ENCODE measurements at regions not wholly inside any gene's neighbourhood (a gene's known extent, or its start where the extent isn't known, plus 50 kb on each side); places are given as distances from the start of the nearest gene placed in this dataset.

DNA sequence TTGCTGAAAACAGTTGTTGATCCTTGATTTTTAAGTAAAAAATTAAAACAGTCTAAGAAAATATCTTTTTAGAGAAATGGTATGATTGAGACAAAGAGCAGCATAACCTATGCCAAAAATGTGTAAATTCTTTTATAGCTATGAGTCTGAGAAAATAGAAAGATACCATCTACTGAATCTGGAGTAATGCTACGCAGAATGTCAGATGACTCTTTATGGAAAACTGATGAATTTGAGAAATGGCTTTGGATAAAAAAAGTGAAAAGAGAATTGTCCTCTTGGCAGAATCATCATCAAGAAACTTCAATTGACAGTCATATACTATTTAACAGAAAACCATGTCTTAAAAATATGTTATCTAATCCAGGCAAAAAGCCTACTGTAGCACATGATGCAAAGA is 183.1 kb downstream of the FAT4 start:
- in situ Hi-C loops (cut with HindIII; ENCODE audit: low pct_unique_long_range_greater_than_20kb, low sequenced_read_pairs) = no loop called here
- DNase-seq (ENCODE audit: low read depth in 1 of 2, low spot score in 1 of 2) = no peak
- TF ChIP-seq JUND (IDR thresholded peaks at IDR 0.05; ENCODE audit: low read depth) = no peak

- in situ Hi-C loops (cut with HindIII; ENCODE audit: low pct_unique_long_range_greater_than_20kb, low sequenced_read_pairs) = no loop called here
- no peak for DNase-seq (ENCODE audit: low read depth in 1 of 2, low spot score in 1 of 2)
- TF ChIP-seq JUND (IDR thresholded peaks at IDR 0.05; ENCODE audit: low read depth) = no peak
Observed at GRCh38 chr4:125498981-125499380, 184.2 kb downstream of the FAT4 start.

- no peak for DNase-seq (ENCODE audit: low read depth in 1 of 2, low spot score in 1 of 2)
- in situ Hi-C loops (cut with HindIII; ENCODE audit: low pct_unique_long_range_greater_than_20kb, low sequenced_read_pairs) = no loop called here
- TF ChIP-seq JUND (IDR thresholded peaks at IDR 0.05; ENCODE audit: low read depth) = no peak
Observed at GRCh38 chr4:125501090-125501489, 186.3 kb downstream of the FAT4 start.

- DNase-seq (ENCODE audit: low read depth in 1 of 2, low spot score in 1 of 2) = no peak
- in situ Hi-C loops (cut with HindIII; ENCODE audit: low pct_unique_long_range_greater_than_20kb, low sequenced_read_pairs) = no loop called here
- TF ChIP-seq JUND (IDR thresholded peaks at IDR 0.05; ENCODE audit: low read depth) = no peak
Observed at GRCh38 chr4:125501568-125501967, 186.8 kb downstream of the FAT4 start.

DNA sequence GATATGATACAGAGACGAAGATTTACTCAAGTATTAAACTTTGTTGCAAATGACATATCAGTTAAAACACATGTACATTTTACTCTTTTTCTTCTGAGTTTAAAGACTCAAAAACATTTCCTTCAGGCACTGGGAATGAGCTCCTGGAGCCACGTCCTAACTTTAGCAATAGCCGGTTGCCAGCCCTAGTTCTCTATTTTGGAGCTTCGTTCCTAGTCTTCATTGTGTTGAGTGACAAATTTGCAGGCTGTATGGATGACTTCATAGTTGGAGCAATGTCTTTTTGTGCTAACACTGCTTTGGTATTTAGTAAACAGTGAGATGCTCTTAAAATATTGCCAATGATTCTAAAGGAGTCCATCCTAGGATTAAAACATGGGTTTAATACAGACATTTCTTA is 190.9 kb downstream of the FAT4 start:
- DNase-seq (ENCODE audit: low read depth in 1 of 2, low spot score in 1 of 2) = no peak
- in situ Hi-C loops (cut with HindIII; ENCODE audit: low pct_unique_long_range_greater_than_20kb, low sequenced_read_pairs) = no loop called here
- TF ChIP-seq JUND (IDR thresholded peaks at IDR 0.05; ENCODE audit: low read depth) = no peak

GRCh38 chr4:125507141-125507540 is 192.4 kb downstream of the FAT4 start:
- no peak for TF ChIP-seq JUND (IDR thresholded peaks at IDR 0.05; ENCODE audit: low read depth)

DNA sequence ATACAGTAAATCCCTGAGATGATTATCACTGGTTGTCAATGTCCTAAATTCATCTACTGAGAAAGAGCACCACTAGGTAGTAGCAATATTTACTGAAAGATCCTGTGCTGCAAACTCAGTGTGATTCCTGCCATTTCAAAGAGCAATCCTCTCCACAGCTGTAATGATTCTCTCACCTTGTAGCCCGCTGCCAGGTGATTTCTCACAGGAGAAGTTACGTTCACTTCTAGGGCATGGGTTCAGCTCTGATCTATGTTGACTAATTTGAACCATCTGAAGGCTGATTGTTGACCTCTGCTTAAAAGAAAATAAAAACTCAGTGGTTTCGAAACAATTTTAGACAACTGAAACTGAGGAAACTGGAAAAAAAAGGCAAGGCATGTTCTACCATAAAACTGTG is 197.0 kb downstream of the FAT4 start:
- DNase-seq (ENCODE audit: low read depth in 1 of 2, low spot score in 1 of 2) = no peak
- TF ChIP-seq JUND (IDR thresholded peaks at IDR 0.05; ENCODE audit: low read depth) = no peak
- in situ Hi-C loops (cut with HindIII; ENCODE audit: low pct_unique_long_range_greater_than_20kb, low sequenced_read_pairs) = no loop called here

More at GRCh38 chr4:125507141-125507540, 192.4 kb downstream of the FAT4 start:
- in situ Hi-C loops (cut with HindIII; ENCODE audit: low pct_unique_long_range_greater_than_20kb, low sequenced_read_pairs) = no loop called here
- DNase-seq (ENCODE audit: low read depth in 1 of 2, low spot score in 1 of 2) = no peak

GRCh38 chr4:125515016-125515415 is 200.3 kb downstream of the FAT4 start:
- no peak for DNase-seq (ENCODE audit: low read depth in 1 of 2, low spot score in 1 of 2)
- TF ChIP-seq JUND (IDR thresholded peaks at IDR 0.05; ENCODE audit: low read depth) = no peak
- in situ Hi-C loops (cut with HindIII; ENCODE audit: low pct_unique_long_range_greater_than_20kb, low sequenced_read_pairs) = no loop called here

DNA sequence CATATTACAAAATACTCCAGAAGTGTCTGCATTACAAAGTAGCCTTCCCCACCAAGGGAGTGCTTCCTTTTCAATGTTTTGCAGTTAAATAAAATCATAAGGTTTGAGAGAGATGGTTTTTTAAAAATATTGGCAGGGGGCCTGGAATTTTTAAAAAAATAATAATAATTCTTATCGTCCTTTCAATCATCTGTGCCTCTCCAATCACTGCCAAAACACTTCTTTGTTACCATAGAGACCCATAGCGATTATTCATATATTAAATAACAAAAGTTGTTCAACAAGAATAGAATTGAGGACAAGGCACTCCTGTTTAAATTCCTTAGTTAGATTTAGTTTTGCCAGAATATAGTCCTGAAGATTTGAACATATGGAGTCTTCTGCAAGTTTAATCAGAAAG is 203.1 kb downstream of the FAT4 start:
- no peak for TF ChIP-seq JUND (IDR thresholded peaks at IDR 0.05; ENCODE audit: low read depth)
- no peak for DNase-seq (ENCODE audit: low read depth in 1 of 2, low spot score in 1 of 2)
- in situ Hi-C loops (cut with HindIII; ENCODE audit: low pct_unique_long_range_greater_than_20kb, low sequenced_read_pairs) = no loop called here

DNA sequence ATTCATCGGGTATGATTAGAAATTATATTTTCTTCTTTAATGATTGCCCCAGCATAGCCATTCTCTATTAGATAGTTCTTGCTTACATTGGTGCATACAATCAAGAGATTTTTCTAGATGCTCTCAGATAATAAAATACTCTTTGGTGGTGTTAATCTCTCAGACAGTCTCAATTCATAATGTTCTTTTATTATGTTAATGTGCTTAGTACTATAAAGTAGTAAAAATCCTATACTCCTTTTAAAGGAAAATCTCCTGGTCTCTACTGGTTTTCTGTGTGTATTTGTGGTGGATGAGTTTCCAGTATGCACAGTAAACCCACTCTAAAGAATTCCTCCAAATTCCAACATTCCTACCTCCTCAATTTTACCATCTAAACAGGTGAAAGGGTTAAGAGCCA is 203.5 kb downstream of the FAT4 start:
- DNase-seq (ENCODE audit: low read depth in 1 of 2, low spot score in 1 of 2) = no peak
- TF ChIP-seq JUND (IDR thresholded peaks at IDR 0.05; ENCODE audit: low read depth) = no peak
- in situ Hi-C loops (cut with HindIII; ENCODE audit: low pct_unique_long_range_greater_than_20kb, low sequenced_read_pairs) = no loop called here

GRCh38 chr4:125519371-125520146 is 204.8 kb downstream of the FAT4 start:
- DNase-seq (ENCODE audit: low read depth in 1 of 2, low spot score in 1 of 2) = no peak
- in situ Hi-C loops (cut with HindIII; ENCODE audit: low pct_unique_long_range_greater_than_20kb, low sequenced_read_pairs) = no loop called here
- TF ChIP-seq JUND (IDR thresholded peaks at IDR 0.05; ENCODE audit: low read depth) = no peak

DNA sequence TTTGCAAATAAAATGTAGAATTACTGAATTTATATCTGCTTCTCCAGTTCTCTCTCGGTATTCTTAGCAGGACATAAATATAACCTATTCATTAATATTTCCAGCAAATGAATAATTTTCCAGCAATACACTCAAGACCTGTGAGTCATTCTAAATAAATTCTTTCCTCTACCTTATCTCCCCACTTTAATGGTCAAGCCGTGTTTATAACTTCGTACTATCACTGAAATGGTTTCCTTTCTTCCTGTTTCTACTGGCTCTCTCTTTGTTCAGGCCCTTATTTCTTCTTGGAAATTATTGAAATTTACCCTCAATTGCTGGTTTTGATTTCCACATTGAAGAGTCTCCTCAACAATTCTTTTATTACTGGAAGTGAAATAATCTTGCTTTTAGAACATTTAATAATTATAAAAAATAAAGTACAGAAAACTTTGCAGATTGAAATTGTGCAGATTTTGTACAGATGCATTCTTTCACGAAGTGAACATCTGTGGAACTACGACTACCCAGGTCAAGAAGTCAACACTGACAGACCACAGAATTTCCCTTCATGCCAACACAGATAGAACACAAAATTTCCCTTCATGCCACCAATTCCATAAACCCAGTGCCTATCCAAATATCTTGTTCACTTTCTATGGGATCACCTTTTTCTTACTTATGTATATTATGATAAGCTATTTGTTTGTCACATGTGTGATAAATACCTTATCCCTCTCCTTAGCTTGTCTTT is 205.7 kb downstream of the FAT4 start:
- in situ Hi-C loops (cut with HindIII; ENCODE audit: low pct_unique_long_range_greater_than_20kb, low sequenced_read_pairs) = no loop called here
- no peak for TF ChIP-seq JUND (IDR thresholded peaks at IDR 0.05; ENCODE audit: low read depth)
- no peak for DNase-seq (ENCODE audit: low read depth in 1 of 2, low spot score in 1 of 2)

GRCh38 chr4:125522588-125522987 is 207.8 kb downstream of the FAT4 start:
- TF ChIP-seq JUND (IDR thresholded peaks at IDR 0.05; ENCODE audit: low read depth) = no peak
- no peak for DNase-seq (ENCODE audit: low read depth in 1 of 2, low spot score in 1 of 2)
- in situ Hi-C loops (cut with HindIII; ENCODE audit: low pct_unique_long_range_greater_than_20kb, low sequenced_read_pairs) = no loop called here
